C4-2B (cell line): ENCODE measurements at regions not wholly inside any gene's neighbourhood (a gene's known extent, or its start where the extent isn't known, plus 50 kb on each side); places are given as distances from the start of the nearest gene placed in this dataset.

Experiments
- H3K27ac ChIP-seq: fragments of 450-650 bp; 2 replicates; pipeline ENCODE4 v1.5.1; 2017
- ZFX ChIP-seq: fragments of 450-650 bp; IDR thresholded peaks from 2 replicates; pipeline ENCODE4 v1.6.1; 2017
- TF ChIP-seq, protein P1 (sequence below): fragments of 450-650 bp; conservative IDR thresholded peaks from 2 replicates; pipeline ENCODE4 v1.5.1; 2017; ENCODE audit warnings: mild to moderate bottlenecking

DNA sequence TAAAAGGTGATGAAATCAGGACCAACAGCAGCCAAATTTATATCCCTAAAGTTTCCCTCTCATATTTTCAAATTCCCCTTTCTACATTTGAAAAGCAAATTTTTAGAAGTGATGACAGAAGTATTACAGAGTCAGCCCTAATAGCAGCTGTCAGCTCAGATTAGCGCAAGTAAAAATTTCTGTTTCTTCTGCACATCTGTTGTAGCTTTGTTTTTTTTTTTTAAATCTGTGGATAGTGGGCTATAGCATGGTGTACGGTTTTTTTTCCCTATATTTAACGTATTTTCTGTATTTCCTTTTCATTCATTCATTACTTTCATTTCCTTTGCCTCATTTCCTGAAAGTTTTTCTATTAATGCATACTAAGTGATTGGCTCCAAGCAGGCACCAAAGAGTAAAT, 99.1 kb downstream of the MACIR start:
- H3K27ac ChIP-seq = no peak overlapping the region
- TF ChIP-seq ZFX = no peak
- TF ChIP-seq, protein P1, sequence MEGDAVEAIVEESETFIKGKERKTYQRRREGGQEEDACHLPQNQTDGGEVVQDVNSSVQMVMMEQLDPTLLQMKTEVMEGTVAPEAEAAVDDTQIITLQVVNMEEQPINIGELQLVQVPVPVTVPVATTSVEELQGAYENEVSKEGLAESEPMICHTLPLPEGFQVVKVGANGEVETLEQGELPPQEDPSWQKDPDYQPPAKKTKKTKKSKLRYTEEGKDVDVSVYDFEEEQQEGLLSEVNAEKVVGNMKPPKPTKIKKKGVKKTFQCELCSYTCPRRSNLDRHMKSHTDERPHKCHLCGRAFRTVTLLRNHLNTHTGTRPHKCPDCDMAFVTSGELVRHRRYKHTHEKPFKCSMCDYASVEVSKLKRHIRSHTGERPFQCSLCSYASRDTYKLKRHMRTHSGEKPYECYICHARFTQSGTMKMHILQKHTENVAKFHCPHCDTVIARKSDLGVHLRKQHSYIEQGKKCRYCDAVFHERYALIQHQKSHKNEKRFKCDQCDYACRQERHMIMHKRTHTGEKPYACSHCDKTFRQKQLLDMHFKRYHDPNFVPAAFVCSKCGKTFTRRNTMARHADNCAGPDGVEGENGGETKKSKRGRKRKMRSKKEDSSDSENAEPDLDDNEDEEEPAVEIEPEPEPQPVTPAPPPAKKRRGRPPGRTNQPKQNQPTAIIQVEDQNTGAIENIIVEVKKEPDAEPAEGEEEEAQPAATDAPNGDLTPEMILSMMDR = no peak

GRCh38 chr5:103356350-103357091, 98.0 kb downstream of the MACIR start:
- TF ChIP-seq ZFX = no peak
- TF ChIP-seq, protein P1 = no peak
- no peak overlapping the region for H3K27ac ChIP-seq

DNA sequence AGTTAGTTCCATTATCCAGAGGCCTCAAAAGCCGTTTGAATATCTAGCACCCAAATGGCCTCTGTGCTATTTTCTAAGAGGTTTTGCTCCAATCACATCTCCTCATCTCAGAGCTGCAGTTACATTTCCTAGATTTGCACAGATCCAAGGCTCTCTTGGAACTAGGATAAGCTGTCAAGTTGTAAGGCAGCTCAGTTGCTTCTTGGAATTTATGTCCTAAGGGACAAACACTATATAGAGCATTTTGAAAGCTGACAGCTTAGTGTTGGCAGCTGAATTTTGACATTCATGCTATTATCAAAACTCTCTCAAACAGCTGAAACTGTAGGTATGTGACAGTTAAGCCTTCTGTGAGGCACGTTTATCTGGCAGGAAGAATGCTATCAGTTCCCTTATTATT, 97.0 kb downstream of the MACIR start:
- no peak for TF ChIP-seq ZFX
- TF ChIP-seq, protein P1 = no peak
- no peak overlapping the region for H3K27ac ChIP-seq

DNA sequence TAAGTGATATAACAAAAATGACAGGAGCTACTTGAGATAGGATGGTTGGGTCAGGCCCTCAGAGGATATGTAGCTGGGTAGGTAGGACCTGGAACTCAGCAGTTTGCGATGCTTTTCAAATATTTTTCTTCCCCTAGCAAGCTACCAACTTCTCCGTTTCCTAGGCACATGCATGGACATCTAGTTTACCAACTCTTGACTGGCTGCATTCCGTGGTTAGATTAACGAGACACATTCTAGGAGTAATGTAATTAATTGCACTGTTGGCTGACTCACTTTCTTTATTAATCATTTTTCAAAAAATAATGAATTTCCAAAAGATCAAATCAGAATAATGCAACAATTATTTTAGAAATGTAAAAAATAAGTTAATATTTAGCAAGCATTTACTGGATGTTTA, 95.9 kb downstream of the MACIR start:
- H3K27ac ChIP-seq = no peak overlapping the region
- TF ChIP-seq, protein P1 = no peak
- TF ChIP-seq ZFX = no peak

GRCh38 chr5:103353581-103353980, 95.0 kb downstream of the MACIR start:
- TF ChIP-seq ZFX = no peak
- TF ChIP-seq, protein P1 = no peak
- no peak overlapping the region for H3K27ac ChIP-seq

- TF ChIP-seq, protein P1 = no peak
- TF ChIP-seq ZFX = no peak
- no peak overlapping the region for H3K27ac ChIP-seq
Measured at GRCh38 chr5:103347716-103348423, 89.3 kb downstream of the MACIR start.

DNA sequence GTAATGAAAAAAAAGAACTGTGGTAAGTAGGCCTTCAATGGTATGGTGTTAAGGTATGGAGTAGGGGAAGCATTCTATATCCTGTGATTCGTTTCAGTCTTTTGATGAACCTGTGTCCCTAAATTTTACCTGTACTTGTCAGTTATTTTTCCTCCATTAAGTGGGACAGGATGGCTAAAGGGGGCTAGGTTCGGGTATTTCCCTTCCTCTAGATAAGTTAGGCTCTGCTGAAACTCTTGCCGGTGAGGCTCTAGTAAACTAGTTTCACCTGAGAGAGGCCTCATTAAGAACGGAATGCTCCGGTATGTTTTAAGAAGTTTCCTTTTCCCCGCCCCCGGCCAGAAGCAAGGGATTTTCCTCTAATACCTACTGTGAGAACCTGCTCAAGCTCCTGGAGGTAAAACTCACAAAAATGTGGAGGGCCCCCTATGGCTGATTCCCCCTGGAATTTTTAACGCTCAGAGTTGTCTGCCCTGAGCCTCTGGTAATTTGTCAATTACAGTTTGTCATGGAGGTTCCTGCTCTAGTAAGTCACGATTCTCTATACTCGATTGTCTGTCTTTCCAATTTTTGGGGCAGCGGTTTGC, 87.7 kb downstream of the MACIR start:
- TF ChIP-seq, protein P1 = no peak
- TF ChIP-seq ZFX = no peak
- H3K27ac ChIP-seq = no peak overlapping the region
